GM23248 (cell line): ENCODE measurements at regions not wholly inside any gene's neighbourhood (a gene's known extent, or its start where the extent isn't known, plus 50 kb on each side); places are given as distances from the start of the nearest gene placed in this dataset.

Experiments used
- EZH2 ChIP-seq: fragments of 200-600 bp; sonication (generic); IDR thresholded peaks from 2 replicates; pipeline ENCODE4 v1.6.1; 2018; ENCODE audit warnings: antibody characterized with exemption, mild to moderate bottlenecking; ENCODE audit not compliant: insufficient read depth, poor library complexity, severe bottlenecking
- EZH2phosphoT487 ChIP-seq: fragments of 200-600 bp; sonication (generic); IDR thresholded peaks from 2 replicates; pipeline ENCODE4 v1.6.1; 2018; ENCODE audit warnings: antibody characterized with exemption, moderate library complexity, mild to moderate bottlenecking, low read depth; ENCODE audit not compliant: insufficient read depth

- TF ChIP-seq EZH2: no peak
- TF ChIP-seq EZH2phosphoT487: no peak
Observed at GRCh38 chr2:126802774-126803433, 95.8 kb upstream of the TEX51 start.
